Calu3 (cell line): ENCODE measurements at regions not wholly inside any gene's neighbourhood (a gene's known extent, or its start where the extent isn't known, plus 50 kb on each side); places are given as distances from the start of the nearest gene placed in this dataset.

Experiments used
- BruUV-seq: library from RNA; stranded (reverse); fragments of 400-500 nt; replicated peaks from 2 replicates; lab custom pipeline; 2021; lab: Mats Ljungman, UMichigan
- CTCF ChIA-PET: fragments of 300-600 bp; sonication (Branson Sonifier 250); formaldehyde crosslinking; loops from one replicate; lab custom pipeline; 2022; ENCODE audit warnings: antibody characterized with exemption; lab: Charles Lee
- DNase-seq: peaks from one replicate; pipeline ENCODE4 v3.0.0; 2022
- H3K27ac Mint-ChIP-seq: one replicate; pipeline ENCODE4 v1.8.0; 2022; ENCODE audit warnings: mixed read lengths; ENCODE audit not compliant: unreplicated experiment
- H3K27me3 Mint-ChIP-seq: one replicate; pipeline ENCODE4 v1.8.0; 2022; ENCODE audit warnings: mixed read lengths; ENCODE audit not compliant: unreplicated experiment
- H3K36me3 Mint-ChIP-seq: one replicate; pipeline ENCODE4 v1.8.0; 2022; ENCODE audit warnings: mild to moderate bottlenecking, moderate library complexity, mixed read lengths; ENCODE audit not compliant: insufficient read depth, unreplicated experiment
- H3K4me1 Mint-ChIP-seq: one replicate; pipeline ENCODE4 v1.8.0; 2022; ENCODE audit warnings: mild to moderate bottlenecking, low read depth, mixed read lengths; ENCODE audit not compliant: unreplicated experiment
- H3K4me3 Mint-ChIP-seq: one replicate; pipeline ENCODE4 v1.8.0; 2022; ENCODE audit warnings: mild to moderate bottlenecking, low read depth, moderate library complexity, mixed read lengths; ENCODE audit not compliant: unreplicated experiment
- H3K9me3 Mint-ChIP-seq: one replicate; pipeline ENCODE4 v1.8.0; 2022; ENCODE audit warnings: low read depth, mixed read lengths; ENCODE audit not compliant: unreplicated experiment
- intact Hi-C: fragments of 100-400 bp; cut with micrococcal nuclease; formaldehyde crosslinking; loops from one replicate; pipeline ENCODE4 v1.10.0; 2022; ENCODE audit not compliant: unreplicated experiment
- TF ChIP-seq, protein P1 (sequence below): fragments of 200-600 bp; IDR thresholded peaks from one replicate; pipeline ENCODE4 v1.8.0; 2022; ENCODE audit warnings: antibody characterized with exemption; ENCODE audit not compliant: unreplicated experiment

DNA sequence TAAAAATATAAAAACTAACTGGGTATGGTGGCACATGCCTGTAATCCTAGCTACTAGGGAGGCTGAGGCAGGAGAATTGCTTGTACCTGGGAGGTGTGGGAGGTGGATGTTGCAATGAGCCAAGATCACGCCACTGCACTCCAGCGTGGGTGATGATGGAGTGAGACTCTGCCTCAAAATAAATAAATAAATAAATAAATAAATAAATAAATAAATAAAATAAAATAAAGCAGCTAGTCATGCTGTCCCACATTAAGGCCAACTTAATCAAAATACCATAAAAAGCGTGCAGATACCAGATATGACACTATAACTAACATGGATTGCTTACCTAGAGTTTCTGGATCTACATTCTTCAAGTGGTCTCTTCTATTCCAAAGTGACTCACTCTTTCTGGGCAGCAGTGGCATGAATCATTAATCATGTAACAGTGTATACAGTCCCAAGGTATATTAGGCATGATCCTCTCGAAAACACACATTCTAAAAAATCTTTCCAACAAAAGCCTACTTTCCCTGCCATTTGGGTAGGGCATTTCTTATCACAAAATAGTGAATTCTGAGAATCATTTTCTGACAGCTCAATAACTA is 187.1 kb downstream of the ELAVL2 start:
- DNase-seq = no peak
- Mint-ChIP-seq H3K4me3 (no peak overlapping the region), H3K27me3 (no peaks in the 10 kb centered on the region), H3K9me3 (no peaks in the 10 kb centered on the region), H3K4me1 (peaks cover 7% of the 10 kb centered on the region), H3K27ac (no peak overlapping the region), H3K36me3 (no peaks in the 10 kb centered on the region)
- intact Hi-C loops = no loop called here
- CTCF ChIA-PET = no interaction called here
- no TSS peak for BruUV-seq
- TF ChIP-seq, protein P1, sequence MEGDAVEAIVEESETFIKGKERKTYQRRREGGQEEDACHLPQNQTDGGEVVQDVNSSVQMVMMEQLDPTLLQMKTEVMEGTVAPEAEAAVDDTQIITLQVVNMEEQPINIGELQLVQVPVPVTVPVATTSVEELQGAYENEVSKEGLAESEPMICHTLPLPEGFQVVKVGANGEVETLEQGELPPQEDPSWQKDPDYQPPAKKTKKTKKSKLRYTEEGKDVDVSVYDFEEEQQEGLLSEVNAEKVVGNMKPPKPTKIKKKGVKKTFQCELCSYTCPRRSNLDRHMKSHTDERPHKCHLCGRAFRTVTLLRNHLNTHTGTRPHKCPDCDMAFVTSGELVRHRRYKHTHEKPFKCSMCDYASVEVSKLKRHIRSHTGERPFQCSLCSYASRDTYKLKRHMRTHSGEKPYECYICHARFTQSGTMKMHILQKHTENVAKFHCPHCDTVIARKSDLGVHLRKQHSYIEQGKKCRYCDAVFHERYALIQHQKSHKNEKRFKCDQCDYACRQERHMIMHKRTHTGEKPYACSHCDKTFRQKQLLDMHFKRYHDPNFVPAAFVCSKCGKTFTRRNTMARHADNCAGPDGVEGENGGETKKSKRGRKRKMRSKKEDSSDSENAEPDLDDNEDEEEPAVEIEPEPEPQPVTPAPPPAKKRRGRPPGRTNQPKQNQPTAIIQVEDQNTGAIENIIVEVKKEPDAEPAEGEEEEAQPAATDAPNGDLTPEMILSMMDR = no peak
